ENCODE measurements at regions not wholly inside any gene's neighbourhood (a gene's known extent, or its start where the extent isn't known, plus 50 kb on each side); places are given as distances from the start of the nearest gene placed in this dataset.
A peak's percentile ranks its signal among the peaks of the same experiment; 100 is the strongest.

- no peak overlapping the region for H3K4me3 ChIP-seq (ENCODE audit: low read depth, low read length)
- no peak for DNase-seq (ENCODE audit: low read depth)
- TF ChIP-seq CTCF (conservative IDR thresholded peaks at IDR 0.05; ENCODE audit: low read depth, low read length): no peak
Observed at GRCh38 chr20:11642866-11643265, 274.8 kb upstream of the BTBD3 start.

DNA sequence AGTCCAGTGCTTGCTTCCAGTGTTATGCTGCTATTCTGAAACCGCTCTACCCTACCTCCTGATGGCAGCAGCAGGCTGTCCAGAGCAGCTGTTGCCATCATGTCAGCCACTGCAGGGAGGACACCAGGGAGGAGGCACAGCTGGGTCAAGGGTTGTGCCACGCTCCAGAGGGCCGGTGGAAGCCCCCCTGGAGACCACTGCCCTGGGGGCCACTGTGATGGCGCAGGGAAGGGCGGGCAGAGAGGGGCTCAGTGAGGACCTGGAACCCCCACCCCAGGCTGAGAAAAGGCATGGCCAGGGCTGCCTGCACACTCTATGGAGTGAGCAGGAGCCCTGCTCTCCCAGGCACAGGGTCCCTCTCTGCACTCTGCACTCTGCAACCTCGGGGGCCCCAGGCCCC lies 271.3 kb upstream of the BTBD3 start:
- no peak for DNase-seq (ENCODE audit: low read depth)
- H3K4me3 ChIP-seq (ENCODE audit: low read depth, low read length): no peak overlapping the region
- TF ChIP-seq CTCF (conservative IDR thresholded peaks at IDR 0.05; ENCODE audit: low read depth, low read length): peak; percentile 14

DNA sequence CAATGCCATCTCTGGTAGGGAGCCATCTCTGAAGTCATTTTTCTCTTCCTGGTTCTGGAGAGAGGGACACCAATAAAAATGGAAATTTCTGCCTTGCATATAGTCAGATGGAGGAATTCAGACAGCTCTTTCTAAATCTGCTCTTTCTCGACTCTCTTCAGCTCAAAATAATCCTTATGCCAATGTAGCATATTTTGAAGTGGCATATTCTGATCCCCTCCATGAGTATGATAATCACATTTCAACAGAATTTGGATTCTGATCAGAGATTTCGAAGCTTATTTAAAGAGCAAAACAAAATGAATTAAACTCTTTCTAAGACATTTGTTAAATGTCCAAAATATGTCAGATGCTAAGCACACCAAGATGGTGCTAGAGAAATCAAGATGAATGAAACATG lies 267.1 kb upstream of the BTBD3 start:
- no peak overlapping the region for H3K4me3 ChIP-seq (ENCODE audit: low read depth, low read length)
- no peak for TF ChIP-seq CTCF (conservative IDR thresholded peaks at IDR 0.05; ENCODE audit: low read depth, low read length)
- DNase-seq (ENCODE audit: low read depth): no peak

- H3K4me3 ChIP-seq (ENCODE audit: low read depth, low read length): no peak overlapping the region
- no peak for TF ChIP-seq CTCF (conservative IDR thresholded peaks at IDR 0.05; ENCODE audit: low read depth, low read length)
- DNase-seq (ENCODE audit: low read depth): no peak
Observed at GRCh38 chr20:11651138-11651537, 266.6 kb upstream of the BTBD3 start.

GRCh38 chr20:11651647-11652046 lies 266.0 kb upstream of the BTBD3 start:
- H3K4me3 ChIP-seq (ENCODE audit: low read depth, low read length): no peak overlapping the region
- no peak for TF ChIP-seq CTCF (conservative IDR thresholded peaks at IDR 0.05; ENCODE audit: low read depth, low read length)
- DNase-seq (ENCODE audit: low read depth): no peak

DNA sequence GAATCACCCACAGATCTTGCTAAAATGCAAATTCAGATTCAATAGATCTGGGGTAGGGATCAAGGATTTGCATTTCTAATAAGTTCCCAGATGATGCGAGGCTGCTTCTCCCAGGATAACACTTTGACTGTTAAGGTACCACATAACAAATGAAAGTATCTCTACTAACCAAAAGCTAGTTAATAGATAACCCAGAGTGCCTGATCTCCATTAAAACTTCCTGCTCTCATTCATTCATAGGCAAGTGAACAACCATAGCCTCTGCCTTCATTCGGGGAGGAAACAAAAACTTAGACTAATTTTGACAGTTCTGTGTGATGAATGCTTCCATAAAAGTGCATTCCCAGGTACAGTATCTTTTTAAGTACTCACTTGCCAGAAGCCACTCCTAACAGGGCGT lies 265.6 kb upstream of the BTBD3 start:
- no peak for TF ChIP-seq CTCF (conservative IDR thresholded peaks at IDR 0.05; ENCODE audit: low read depth, low read length)
- no peak overlapping the region for H3K4me3 ChIP-seq (ENCODE audit: low read depth, low read length)
- DNase-seq (ENCODE audit: low read depth): no peak

GRCh38 chr20:11654766-11655165 lies 262.9 kb upstream of the BTBD3 start:
- TF ChIP-seq CTCF (conservative IDR thresholded peaks at IDR 0.05; ENCODE audit: low read depth, low read length): no peak
- DNase-seq (ENCODE audit: low read depth): peak; percentile 87
- H3K4me3 ChIP-seq (ENCODE audit: low read depth, low read length): no peak overlapping the region
